Keratinocyte (primary cell): ENCODE measurements at regions not wholly inside any gene's neighbourhood (a gene's known extent, or its start where the extent isn't known, plus 50 kb on each side); places are given as distances from the start of the nearest gene placed in this dataset.

Experiments
- DNase-seq: peaks from one replicate; pipeline ENCODE4 v3.0.0-alpha.2; 2011; ENCODE audit warnings: low read depth, missing footprints, low spot score
- FAIRE-seq: peaks from 2 replicates; lab custom pipeline; 2011; peaks lifted over from hg19 to GRCh38; lab: Jason Lieb, UNC
- H2AFZ ChIP-seq: 2 replicates; pipeline ENCODE4 v1.6.0; 2012; ENCODE audit warnings: low read length, control low read depth, inconsistent platforms; ENCODE audit not compliant: control insufficient read depth
- H3K27ac ChIP-seq: 2 replicates; pipeline ENCODE4 v1.5.1; 2011; ENCODE audit warnings: low read length; ENCODE audit not compliant: control insufficient read depth, insufficient read depth
- H3K27me3 ChIP-seq: 3 replicates; pipeline ENCODE4 v1.6.0; 2011; ENCODE audit warnings: low read length; ENCODE audit not compliant: control insufficient read depth, insufficient read depth; ENCODE audit errors: extremely low read depth
- H3K36me3 ChIP-seq, 2 experiments: 2 replicates in 1 of 2; 3 replicates in 1 of 2; pipeline ENCODE4 v1.5.1; 2011; ENCODE audit warnings: low read length in 2 of 2, mild to moderate bottlenecking in 1 of 2; ENCODE audit not compliant: control insufficient read depth in 2 of 2, insufficient read depth in 2 of 2; ENCODE audit errors: extremely low read depth in 1 of 2
- H3K4me1 ChIP-seq: 3 replicates; pipeline ENCODE4 v1.5.1; 2011; ENCODE audit warnings: low read length; ENCODE audit not compliant: control insufficient read depth, insufficient read depth; ENCODE audit errors: extremely low read depth
- H3K4me2 ChIP-seq: 3 replicates; pipeline ENCODE4 v1.6.0; 2011; ENCODE audit warnings: low read depth, low read length; ENCODE audit not compliant: control insufficient read depth, insufficient read depth; ENCODE audit errors: extremely low read depth
- H3K4me3 ChIP-seq, 3 experiments: fragments of 200-600 bp in 1 of 3; sonication (generic) in 1 of 3; 2 replicates in 2 of 3; 3 replicates in 1 of 3; pipeline ENCODE4 v1.5.1; 2011 to 2016; ENCODE audit warnings: low read length in 3 of 3, mild to moderate bottlenecking in 3 of 3, control low read depth in 2 of 3, inconsistent platforms in 1 of 3, low read depth in 1 of 3, mixed read lengths in 1 of 3, mixed run types in 1 of 3, moderate library complexity in 1 of 3; ENCODE audit not compliant: control insufficient read depth in 2 of 3, insufficient read depth in 2 of 3; ENCODE audit errors: extremely low read depth in 1 of 3
- H3K79me2 ChIP-seq: 2 replicates; pipeline ENCODE4 v1.6.0; 2012; ENCODE audit warnings: low read length; ENCODE audit not compliant: control insufficient read depth, insufficient read depth
- H3K9ac ChIP-seq: 3 replicates; pipeline ENCODE4 v1.6.0; 2011; ENCODE audit warnings: low read length; ENCODE audit not compliant: control insufficient read depth, insufficient read depth; ENCODE audit errors: extremely low read depth
- H3K9me1 ChIP-seq: 3 replicates; pipeline ENCODE4 v1.6.0; 2011; ENCODE audit warnings: low read length; ENCODE audit not compliant: control insufficient read depth, insufficient read depth; ENCODE audit errors: extremely low read depth
- H3K9me3 ChIP-seq: 2 replicates; pipeline ENCODE4 v1.5.1; 2012; ENCODE audit warnings: low read depth, low read length; ENCODE audit not compliant: control insufficient read depth
- H4K20me1 ChIP-seq: 3 replicates; pipeline ENCODE4 v1.6.0; 2011; ENCODE audit warnings: low read length; ENCODE audit not compliant: control insufficient read depth, insufficient read depth; ENCODE audit errors: extremely low read depth
- CTCF ChIP-seq, 3 experiments: IDR thresholded peaks in 1 of 3; conservative IDR thresholded peaks in 1 of 3; optimal IDR thresholded peaks in 1 of 3; 2 replicates in 2 of 3; 3 replicates in 1 of 3; pipeline versions ENCODE3 to v1.5.1; 2011; ENCODE audit warnings: low read length in 3 of 3, mild to moderate bottlenecking in 3 of 3, moderate library complexity in 2 of 3, control low read depth in 1 of 3, inconsistent platforms in 1 of 3; ENCODE audit not compliant: insufficient read depth in 2 of 3; ENCODE audit errors: extremely low read depth in 1 of 3
- EZH2 ChIP-seq: IDR thresholded peaks from one replicate; pipeline ENCODE4 v1.6.1; 2012; ENCODE audit warnings: inconsistent platforms, mild to moderate bottlenecking, low read length, moderate library complexity
- dilution Hi-C: fragments of 300-500 bp; cut with MboI; formaldehyde crosslinking; loops from one replicate; pipeline ENCODE4 v1.7.0; 2020; ENCODE audit warnings: low sequenced_read_pairs; ENCODE audit not compliant: extremely low pct_ligation_motif_present

DNA sequence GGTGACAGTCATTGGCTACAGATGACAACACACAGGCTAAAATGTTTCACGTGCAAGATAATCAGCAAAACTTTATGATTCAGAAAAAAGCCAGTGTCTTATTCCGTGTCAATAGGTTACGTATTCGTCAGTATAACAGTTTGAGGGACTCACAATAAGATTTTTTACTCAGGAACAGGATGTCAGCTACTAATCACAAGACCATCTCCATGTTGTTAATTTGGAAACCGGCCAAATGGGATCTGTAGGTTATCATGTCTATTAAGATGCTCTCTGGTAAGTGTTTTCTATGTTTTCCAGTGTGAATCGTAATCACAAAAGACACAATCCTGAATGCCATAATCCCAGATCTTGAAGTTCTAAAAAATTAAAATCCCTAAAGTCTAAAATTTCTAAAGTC, 197.3 kb downstream of the ETV1 start:
- H3K4me3 ChIP-seq = no peak overlapping the region
- no peaks in the 10 kb centered on the region for H4K20me1 ChIP-seq
- no peaks in the 10 kb centered on the region for H3K4me1 ChIP-seq
- H3K27ac ChIP-seq = no peak overlapping the region
- FAIRE-seq (no peak), DNase-seq (no peak)
- dilution Hi-C loops = no loop called here
- no peaks in the 10 kb centered on the region for H3K27me3 ChIP-seq
- H3K9ac ChIP-seq = no peak overlapping the region
- H3K9me3 ChIP-seq = no peaks in the 10 kb centered on the region
- H3K9me1 ChIP-seq = no peaks in the 10 kb centered on the region
- TF ChIP-seq CTCF (optimal IDR thresholded peaks at IDR 0.05 in 1 of 3, IDR thresholded peaks at IDR 0.05 in 1 of 3, conservative IDR thresholded peaks at IDR 0.05 in 1 of 3; ENCODE audit: extremely low read depth in 1 of 3, insufficient read depth in 2 of 3, low read length in 3 of 3) (no peak), EZH2 (no peak)
- H3K36me3 ChIP-seq = no peaks in the 10 kb centered on the region
- H3K79me2 ChIP-seq = no peaks in the 10 kb centered on the region
- no peak overlapping the region for H3K4me2 ChIP-seq
- no peak overlapping the region for H2AFZ ChIP-seq

DNA sequence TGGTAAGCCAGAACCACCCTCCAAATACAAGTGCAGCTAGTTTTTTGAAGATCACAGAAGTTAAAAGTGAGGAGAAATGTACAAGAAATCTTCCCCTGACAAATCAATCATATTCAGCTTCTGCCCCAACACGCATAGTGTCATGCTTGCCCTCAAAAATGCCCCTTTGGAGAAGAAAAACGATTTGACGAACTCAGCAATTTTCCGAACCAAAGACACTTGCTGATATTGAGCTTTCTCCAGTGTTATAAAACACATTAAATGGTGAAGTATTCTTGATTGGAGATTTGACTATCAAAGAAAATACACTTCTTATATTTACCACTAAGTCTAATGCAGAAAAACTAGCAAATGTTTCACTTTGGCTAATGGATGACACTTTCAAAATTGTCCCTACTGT, 195.5 kb downstream of the ETV1 start:
- Histone ChIP-seq H3K79me2 (no peaks in the 10 kb centered on the region), H3K27ac (no peak overlapping the region), H3K9me3 (no peaks in the 10 kb centered on the region), H3K36me3 (no peaks in the 10 kb centered on the region), H2AFZ (no peak overlapping the region), H4K20me1 (no peaks in the 10 kb centered on the region), H3K4me1 (no peaks in the 10 kb centered on the region), H3K9ac (no peak overlapping the region), H3K9me1 (no peaks in the 10 kb centered on the region), H3K27me3 (no peaks in the 10 kb centered on the region), H3K4me2 (no peak overlapping the region), H3K4me3 (no peak overlapping the region)
- DNase-seq = no peak
- no peak for TF ChIP-seq CTCF (optimal IDR thresholded peaks at IDR 0.05 in 1 of 3, IDR thresholded peaks at IDR 0.05 in 1 of 3, conservative IDR thresholded peaks at IDR 0.05 in 1 of 3; ENCODE audit: extremely low read depth in 1 of 3, insufficient read depth in 2 of 3, low read length in 3 of 3)
- no peak for TF ChIP-seq EZH2
- FAIRE-seq = no peak
- dilution Hi-C loops = no loop called here
